ENCODE measurements at regions not wholly inside any gene's neighbourhood (a gene's known extent, or its start where the extent isn't known, plus 50 kb on each side); places are given as distances from the start of the nearest gene placed in this dataset.

DNA sequence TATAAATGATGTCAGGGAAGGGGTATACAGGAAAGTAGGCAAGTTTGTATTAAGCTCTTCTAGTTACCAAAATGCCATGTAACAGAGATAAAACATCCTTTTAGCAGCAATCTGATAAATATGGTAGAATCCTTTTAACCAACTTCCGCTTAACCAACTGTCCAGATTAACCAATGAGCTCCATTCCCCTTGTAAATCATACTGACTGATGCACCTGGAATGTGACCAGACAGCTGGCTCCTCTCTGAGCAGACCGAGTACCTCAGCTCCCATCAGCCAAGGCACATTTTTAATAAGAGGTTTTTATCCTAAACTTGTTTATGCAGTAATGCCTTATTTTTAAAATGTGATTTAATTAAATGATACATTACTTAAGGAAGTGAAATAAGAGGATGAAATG lies 66.4 kb downstream of the KLF12 start:
- Mint-ChIP-seq H3K4me1 (ENCODE audit: low read depth) (peaks cover 69% of the 10 kb centered on the region), H3K36me3 (ENCODE audit: low read depth) (peaks cover 20% of the 10 kb centered on the region), H3K9me3 (peaks cover 1% of the 10 kb centered on the region), H3K4me3 (no peak overlapping the region), H3K27ac (no peak overlapping the region), H3K27me3 (no peaks in the 10 kb centered on the region)
- intact Hi-C loops (cut with micrococcal nuclease), result no loop called here
- ATAC-seq, result no peak
- TF ChIP-seq, protein P1, sequence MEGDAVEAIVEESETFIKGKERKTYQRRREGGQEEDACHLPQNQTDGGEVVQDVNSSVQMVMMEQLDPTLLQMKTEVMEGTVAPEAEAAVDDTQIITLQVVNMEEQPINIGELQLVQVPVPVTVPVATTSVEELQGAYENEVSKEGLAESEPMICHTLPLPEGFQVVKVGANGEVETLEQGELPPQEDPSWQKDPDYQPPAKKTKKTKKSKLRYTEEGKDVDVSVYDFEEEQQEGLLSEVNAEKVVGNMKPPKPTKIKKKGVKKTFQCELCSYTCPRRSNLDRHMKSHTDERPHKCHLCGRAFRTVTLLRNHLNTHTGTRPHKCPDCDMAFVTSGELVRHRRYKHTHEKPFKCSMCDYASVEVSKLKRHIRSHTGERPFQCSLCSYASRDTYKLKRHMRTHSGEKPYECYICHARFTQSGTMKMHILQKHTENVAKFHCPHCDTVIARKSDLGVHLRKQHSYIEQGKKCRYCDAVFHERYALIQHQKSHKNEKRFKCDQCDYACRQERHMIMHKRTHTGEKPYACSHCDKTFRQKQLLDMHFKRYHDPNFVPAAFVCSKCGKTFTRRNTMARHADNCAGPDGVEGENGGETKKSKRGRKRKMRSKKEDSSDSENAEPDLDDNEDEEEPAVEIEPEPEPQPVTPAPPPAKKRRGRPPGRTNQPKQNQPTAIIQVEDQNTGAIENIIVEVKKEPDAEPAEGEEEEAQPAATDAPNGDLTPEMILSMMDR (IDR thresholded peaks at IDR 0.05), result no peak
- POLR2A ChIA-PET, result interaction anchor here (1.3 to 1.8 kb wide), 2 partner anchors 14 to 67 kb away, joined by 3 to 6 read pairs; no protein-coding TSS in a partner anchor
- CTCF ChIA-PET, result interaction anchor here (0.9 to 2.0 kb wide), 5 partner anchors 13 to 217 kb away, joined by 3 to 5 read pairs (median 3); partner anchors contain the start of gene KLF12
- DNase-seq, result no peak

DNA sequence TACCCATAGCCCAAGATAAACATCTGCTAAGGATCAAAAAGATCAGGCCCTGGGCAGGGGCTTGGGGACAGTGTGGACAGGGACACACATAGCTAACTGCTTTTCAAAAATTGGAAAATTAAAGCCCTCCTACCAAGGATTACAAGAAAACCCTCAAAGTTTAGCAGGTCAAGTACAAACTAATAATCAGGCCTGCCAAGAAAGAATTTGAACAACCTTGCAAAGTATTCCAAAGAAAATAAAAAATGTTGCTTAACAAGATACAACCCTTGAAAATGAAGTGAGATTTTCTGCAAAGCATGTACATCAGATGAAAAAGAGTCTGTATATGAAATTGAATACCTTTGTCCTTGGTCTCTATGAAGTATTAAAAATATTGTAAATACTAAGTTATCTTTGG lies 67.3 kb downstream of the KLF12 start:
- ChIA-PET CTCF (interaction anchor here (1.4 kb wide), 1 partner anchor 299 kb away, joined by 4 read pairs; no protein-coding TSS in a partner anchor), POLR2A (interaction anchor here (1.3 kb wide), 1 partner anchor 68 kb away, joined by 3 read pairs; no protein-coding TSS in a partner anchor)
- Mint-ChIP-seq H3K27me3 (no peaks in the 10 kb centered on the region), H3K4me1 (ENCODE audit: low read depth) (peaks cover 76% of the 10 kb centered on the region), H3K4me3 (no peak overlapping the region), H3K36me3 (ENCODE audit: low read depth) (peaks cover 15% of the 10 kb centered on the region), H3K27ac (no peak overlapping the region), H3K9me3 (no peaks in the 10 kb centered on the region)
- intact Hi-C loops (cut with micrococcal nuclease), result no loop called here
- DNase-seq, result no peak
- ATAC-seq, result no peak
- TF ChIP-seq, protein P1 (IDR thresholded peaks at IDR 0.05), result no peak

GRCh38 chr13:74064805-74065312 lies 69.3 kb downstream of the KLF12 start:
- peak; percentile 41 for ATAC-seq
- POLR2A ChIA-PET, result no interaction called here

GRCh38 chr13:74063533-74064100 lies 70.6 kb downstream of the KLF12 start:
- no peak for DNase-seq
- Mint-ChIP-seq H3K4me1 (ENCODE audit: low read depth) (peaks cover 85% of the 10 kb centered on the region), H3K4me3 (peak overlapping the region; percentile 56), H3K27ac (peak overlapping the region; percentile 80), H3K27me3 (no peaks in the 10 kb centered on the region), H3K36me3 (ENCODE audit: low read depth) (peaks cover 21% of the 10 kb centered on the region), H3K9me3 (peaks cover 1% of the 10 kb centered on the region)
- POLR2A ChIA-PET, result no interaction called here
- ATAC-seq, result no peak
- intact Hi-C loops (cut with micrococcal nuclease), result loop anchor here (5.0 kb wide), 1 partner anchor 69 kb away; the partner anchor contains the start of gene KLF12
- TF ChIP-seq, protein P1 (IDR thresholded peaks at IDR 0.05), result no peak
- CTCF ChIA-PET, result interaction anchor here (1.8 kb wide), 1 partner anchor 215 kb away, joined by 6 read pairs; no protein-coding TSS in a partner anchor

More at GRCh38 chr13:74064805-74065312, 69.3 kb downstream of the KLF12 start:
- DNase-seq, result no peak
- peak overlapping the region; percentile 27 for H3K27ac Mint-ChIP-seq
- TF ChIP-seq, protein P1 (IDR thresholded peaks at IDR 0.05), result no peak
- H3K4me3 Mint-ChIP-seq, result no peak overlapping the region
- no peaks in the 10 kb centered on the region for H3K27me3 Mint-ChIP-seq
- intact Hi-C loops (cut with micrococcal nuclease), result loop anchor here (5.0 kb wide), 1 partner anchor 67 kb away; the partner anchor contains the start of gene KLF12
- H3K9me3 Mint-ChIP-seq, result peaks cover 1% of the 10 kb centered on the region
- H3K4me1 Mint-ChIP-seq (ENCODE audit: low read depth), result peaks cover 86% of the 10 kb centered on the region
- CTCF ChIA-PET, result no interaction called here
- H3K36me3 Mint-ChIP-seq (ENCODE audit: low read depth), result peaks cover 24% of the 10 kb centered on the region

GRCh38 chr13:74062933-74063332 lies 71.3 kb downstream of the KLF12 start:
- Mint-ChIP-seq H3K4me3 (peak overlapping the region; percentile 56), H3K36me3 (ENCODE audit: low read depth) (peaks cover 21% of the 10 kb centered on the region), H3K4me1 (ENCODE audit: low read depth) (peaks cover 83% of the 10 kb centered on the region)

More at GRCh38 chr13:74062933-74063332, 71.3 kb downstream of the KLF12 start:
- POLR2A ChIA-PET, result interaction anchor here (0.9 kb wide), 1 partner anchor 70 kb away, joined by 4 read pairs; no protein-coding TSS in a partner anchor
- intact Hi-C loops (cut with micrococcal nuclease), result loop anchor here (5.0 kb wide), 1 partner anchor 69 kb away; the partner anchor contains the start of gene KLF12
- peaks cover 1% of the 10 kb centered on the region for H3K9me3 Mint-ChIP-seq
- TF ChIP-seq, protein P1 (IDR thresholded peaks at IDR 0.05), result no peak
- no peaks in the 10 kb centered on the region for H3K27me3 Mint-ChIP-seq
- DNase-seq (peak; percentile 40), ATAC-seq (peak; percentile 52)
- CTCF ChIA-PET, result interaction anchor here (1.2 to 1.9 kb wide), 4 partner anchors 12 to 295 kb away, joined by 3 to 6 read pairs (median 6); no protein-coding TSS in a partner anchor
- H3K27ac Mint-ChIP-seq, result peak overlapping the region; percentile 80
